CD4-positive, alpha-beta T cell treated with Interleukin-15 for 4 hours (primary cell): ENCODE measurements at regions not wholly inside any gene's neighbourhood (a gene's known extent, or its start where the extent isn't known, plus 50 kb on each side); places are given as distances from the start of the nearest gene placed in this dataset.

Experiments
- DNase-seq: peaks from one replicate; pipeline ENCODE4 v3.0.0-alpha.2; 2020; ENCODE audit warnings: low spot score

DNA sequence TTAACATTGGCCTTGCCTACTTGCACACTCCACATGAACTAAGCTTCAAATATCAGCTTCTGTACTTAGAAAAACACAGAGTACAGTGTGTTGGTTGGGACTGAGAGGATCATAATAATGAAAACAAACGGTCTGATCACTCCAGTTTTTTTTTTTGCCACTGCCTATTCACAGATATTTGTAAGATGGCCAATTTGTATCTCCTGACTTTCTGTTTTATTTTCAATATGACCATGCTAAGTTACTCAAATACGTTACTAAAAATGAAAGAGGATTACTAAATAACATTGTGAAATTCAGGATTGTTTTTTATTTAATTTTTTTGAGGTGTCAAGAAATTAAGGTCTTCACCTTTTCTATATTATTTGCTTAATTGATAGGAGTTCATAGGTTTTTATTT lies 595.1 kb downstream of the TUSC7 start:
- DNase-seq: no peak

DNA sequence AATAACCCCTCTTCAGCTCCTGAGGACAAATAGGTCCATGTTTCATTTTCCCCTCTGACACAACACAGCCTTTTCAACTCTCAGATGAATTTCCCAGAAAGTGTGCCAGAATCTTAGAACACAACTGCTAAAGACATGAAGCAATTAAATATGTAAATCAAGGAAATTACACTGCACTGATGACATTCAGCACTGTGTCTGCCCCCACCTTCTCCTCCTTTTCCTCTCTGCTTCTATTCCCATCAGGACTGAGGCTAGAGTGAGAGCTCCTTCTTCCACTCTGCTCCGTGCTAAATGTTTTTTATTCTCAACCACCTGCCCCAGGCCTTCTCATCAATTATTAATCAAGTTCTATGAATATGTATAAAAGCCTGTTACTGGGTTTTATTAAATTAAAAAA lies 596.1 kb downstream of the TUSC7 start:
- no peak for DNase-seq

- no peak for DNase-seq
Measured at GRCh38 chr3:117306299-117306698, 596.7 kb downstream of the TUSC7 start.

DNA sequence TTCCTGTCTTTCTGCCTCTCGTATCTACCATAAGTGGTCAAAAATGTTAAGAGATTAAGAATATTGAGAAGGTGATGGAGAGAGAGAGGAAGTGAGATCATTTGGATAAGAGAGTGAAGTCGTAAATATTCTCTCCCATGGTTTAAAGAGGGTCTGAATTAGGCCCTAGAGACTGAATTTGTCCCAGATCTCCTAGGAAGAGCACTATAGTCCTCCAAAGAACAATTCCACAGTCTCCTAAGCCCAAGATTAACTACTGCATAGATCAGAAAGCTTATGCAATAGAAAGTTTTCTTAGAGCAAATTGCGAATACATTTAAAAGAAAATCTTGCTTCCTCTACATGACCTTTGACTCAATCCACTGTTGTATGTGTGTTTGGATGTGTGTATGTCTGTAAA lies 598.8 kb downstream of the TUSC7 start:
- DNase-seq: no peak

- DNase-seq: no peak
Measured at GRCh38 chr3:117308756-117309155, 599.2 kb downstream of the TUSC7 start.

DNA sequence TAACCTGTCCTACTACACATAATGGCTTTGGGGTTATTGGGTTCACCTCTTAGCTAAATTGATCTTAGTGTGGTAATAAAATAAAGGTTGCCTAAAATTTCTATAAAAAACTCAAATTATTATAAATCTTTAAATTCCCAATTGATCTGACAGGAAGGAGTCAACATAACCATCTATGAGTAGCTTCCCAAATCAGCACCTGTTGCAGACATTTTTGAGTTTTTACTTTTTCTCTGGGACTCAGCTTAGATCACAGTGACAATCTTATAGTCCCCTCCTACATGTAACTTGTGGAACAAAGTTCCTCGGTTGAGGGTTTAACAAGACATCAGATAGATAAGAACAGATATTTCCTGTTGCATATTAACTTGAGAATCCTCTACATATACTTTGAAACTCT lies 601.0 kb downstream of the TUSC7 start:
- DNase-seq: no peak

DNA sequence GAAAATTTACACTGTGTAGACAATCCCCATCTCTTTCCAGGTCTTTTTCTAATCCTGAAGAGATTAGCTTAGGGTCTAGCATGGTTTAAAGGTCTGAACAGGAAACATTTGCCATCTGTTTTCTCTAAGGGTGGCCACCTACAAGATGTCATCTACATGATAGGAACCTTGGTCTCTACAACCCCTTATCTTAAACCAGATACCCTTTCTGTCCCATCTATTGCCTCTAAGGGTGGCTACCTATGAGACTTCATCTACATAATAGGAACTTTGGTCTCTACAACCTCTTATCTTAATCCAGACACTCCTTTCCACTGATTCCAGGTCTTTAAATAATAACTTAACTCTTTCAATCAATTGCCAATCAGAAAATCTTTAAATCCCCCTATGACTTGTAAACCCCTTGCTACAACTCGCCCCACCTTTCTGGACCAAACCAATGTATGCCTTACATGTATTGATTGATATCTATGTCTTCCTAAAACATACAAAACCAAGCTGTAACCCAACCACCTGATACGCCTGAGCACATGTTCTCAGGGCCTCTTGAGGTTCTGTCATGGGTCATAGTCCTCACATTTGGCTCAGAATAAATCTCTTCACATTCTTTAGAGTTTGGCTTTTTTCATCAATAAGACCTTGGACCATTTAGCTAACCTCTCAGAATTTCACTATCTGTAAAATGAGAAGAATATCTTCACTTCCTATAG lies 605.0 kb downstream of the TUSC7 start:
- DNase-seq: no peak

DNA sequence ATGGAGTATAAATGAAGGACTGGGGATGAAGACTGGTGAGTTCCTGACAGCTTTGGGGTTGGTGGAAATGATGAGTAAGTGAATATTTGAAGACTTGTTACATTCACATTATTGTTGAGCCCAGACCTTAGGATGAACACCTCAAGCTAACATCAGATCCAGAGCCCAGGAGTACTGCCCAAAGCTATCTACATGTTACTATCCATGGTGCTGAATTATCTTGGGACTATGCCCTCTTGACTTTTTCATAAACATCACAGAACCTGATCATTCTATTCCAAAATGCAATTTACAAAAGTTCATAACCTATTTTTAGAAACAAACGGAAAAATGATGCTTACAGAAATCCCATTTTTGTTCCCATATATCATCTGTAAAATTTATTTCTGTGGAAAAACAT lies 613.3 kb downstream of the TUSC7 start:
- no peak for DNase-seq

DNA sequence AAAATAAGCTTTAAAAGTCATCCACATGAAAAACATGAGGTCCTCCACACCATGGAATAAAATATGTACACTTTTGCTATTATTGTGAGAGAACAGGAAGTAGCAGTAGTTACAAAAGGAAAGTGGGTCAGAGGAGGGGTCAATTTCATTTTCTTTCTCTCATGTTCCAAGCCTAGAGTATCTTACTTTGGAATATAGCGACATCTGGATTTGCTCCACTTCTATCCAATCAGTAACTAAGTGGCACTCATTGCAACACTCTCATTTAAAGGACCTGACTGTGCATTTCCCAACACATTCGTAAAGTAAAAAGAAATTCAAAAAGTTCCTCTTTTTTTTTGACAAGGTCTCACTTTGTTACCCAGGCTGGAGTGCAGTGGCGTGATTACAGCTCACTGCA lies 637.3 kb downstream of the TUSC7 start:
- no peak for DNase-seq

GRCh38 chr3:117348884-117349283 lies 639.3 kb downstream of the TUSC7 start:
- DNase-seq: no peak

DNA sequence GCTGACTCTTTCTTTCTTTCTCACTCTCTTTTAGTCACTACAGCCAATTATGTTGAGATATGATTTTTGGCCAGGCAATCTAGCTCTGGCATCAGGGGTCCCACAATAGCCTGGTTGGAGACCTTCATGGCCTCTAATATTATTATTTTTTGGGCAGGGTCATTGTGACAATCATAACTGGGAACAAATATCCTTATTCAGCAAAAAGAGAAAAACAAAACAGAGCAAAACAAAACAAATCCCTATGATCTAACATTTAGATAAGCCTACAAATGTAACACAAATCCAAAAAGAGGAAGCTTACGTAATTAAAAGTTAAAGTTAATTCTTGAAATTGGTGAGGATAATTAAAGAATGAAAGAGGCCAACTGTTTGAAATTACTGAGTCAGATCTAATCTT lies 640.0 kb downstream of the TUSC7 start:
- DNase-seq: no peak

DNA sequence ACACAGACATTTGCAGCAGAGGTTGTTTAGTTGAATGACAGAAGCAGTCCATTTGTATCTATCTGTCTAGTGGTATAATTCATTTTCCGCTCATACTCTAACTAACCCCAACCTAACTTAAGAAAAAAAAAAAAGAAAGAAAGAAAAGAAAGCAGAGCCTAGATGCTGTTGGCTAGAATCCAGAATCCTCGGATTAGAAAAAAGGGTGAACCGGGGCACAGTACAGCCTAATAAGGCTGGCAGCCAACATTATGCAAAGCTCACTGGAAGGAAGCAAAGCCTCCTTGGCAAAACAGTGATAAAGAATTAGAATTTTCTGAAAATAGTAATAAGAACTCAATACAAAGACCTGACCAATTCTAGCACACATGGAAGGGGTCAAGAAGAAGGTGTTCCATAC lies 640.8 kb downstream of the TUSC7 start:
- DNase-seq: no peak

DNA sequence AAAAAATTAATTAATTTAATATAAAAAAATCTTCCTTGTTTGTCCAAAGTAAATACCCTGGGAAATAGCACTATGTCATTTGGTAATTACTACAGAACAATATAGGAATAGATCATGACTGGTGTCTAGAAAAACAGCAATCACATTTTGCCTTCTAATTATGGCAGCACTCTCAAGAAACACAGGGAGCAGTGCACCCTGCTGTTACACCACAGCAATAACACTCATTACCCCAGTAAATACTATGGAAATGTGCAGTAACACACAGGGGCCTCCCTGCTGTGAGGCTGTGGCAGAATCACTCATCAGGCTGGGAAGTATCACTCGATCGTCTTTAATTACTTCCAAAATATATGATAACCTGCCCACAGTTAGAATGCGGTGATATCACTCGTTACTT lies 646.0 kb downstream of the TUSC7 start:
- DNase-seq: no peak

- DNase-seq: no peak
Measured at GRCh38 chr3:117356091-117356705, 646.6 kb downstream of the TUSC7 start.

GRCh38 chr3:117358717-117359314 lies 649.2 kb downstream of the TUSC7 start:
- DNase-seq: no peak

DNA sequence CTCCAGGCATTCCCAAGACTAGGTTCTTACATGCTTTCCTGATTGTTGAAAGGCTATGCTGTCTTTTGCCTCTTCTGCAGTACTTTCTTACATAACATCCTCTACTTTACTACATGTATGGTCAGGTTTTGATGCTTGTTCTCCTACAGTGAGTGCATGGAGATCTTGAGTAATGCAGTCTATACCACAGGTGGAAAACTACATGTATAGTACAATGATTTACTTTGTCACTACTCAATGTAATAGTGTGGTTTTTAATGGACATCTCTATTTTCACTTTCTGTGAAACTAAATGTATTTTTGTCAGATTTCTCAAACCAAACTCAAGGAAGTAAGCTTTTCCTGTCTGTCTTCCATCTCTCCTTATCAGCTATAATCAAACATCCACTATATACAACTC lies 657.0 kb downstream of the TUSC7 start:
- DNase-seq: no peak

GRCh38 chr3:117367861-117368260 lies 658.3 kb downstream of the TUSC7 start:
- no peak for DNase-seq

GRCh38 chr3:117380631-117381030 lies 671.1 kb downstream of the TUSC7 start:
- DNase-seq: no peak

DNA sequence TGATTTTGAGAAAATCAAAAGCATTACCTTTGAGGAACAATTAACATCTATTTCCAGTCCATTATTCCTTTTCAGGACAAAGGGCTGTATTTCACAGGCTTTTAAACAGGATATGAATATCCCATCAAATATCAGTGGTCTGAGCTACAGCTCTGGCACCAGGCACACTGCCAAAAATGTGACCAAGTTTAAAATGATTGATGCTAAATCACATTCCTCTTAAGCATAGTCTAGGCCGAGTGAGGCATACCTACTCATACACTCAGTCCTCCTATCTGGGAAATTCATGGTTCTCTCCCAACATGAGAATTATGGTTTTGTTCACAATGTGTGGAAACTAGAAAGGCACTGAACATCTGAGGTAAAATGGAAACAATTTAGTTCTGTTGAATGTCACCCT lies 683.5 kb downstream of the TUSC7 start:
- no peak for DNase-seq

- DNase-seq: no peak
Measured at GRCh38 chr3:117398141-117398899, 688.7 kb downstream of the TUSC7 start.

- no peak for DNase-seq
Measured at GRCh38 chr3:117399311-117400078, 689.9 kb downstream of the TUSC7 start.

DNA sequence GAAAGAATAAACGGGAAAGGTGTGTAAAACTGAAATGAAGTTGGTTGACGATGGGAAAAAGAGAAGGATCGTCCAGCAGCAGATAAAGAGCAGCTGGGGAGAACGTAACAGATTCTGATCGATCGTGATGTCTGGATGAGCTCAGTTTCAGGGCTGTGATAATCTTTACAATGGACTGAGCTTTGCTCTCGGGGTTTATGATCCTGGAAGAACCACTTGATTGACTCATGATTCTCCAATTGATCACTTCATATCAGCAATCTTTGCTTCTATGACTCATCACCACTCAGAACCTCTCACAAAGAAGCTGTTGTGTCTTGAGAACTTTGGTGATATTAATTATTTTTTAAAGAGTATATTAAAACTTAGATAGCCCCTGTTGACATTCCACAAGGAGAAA lies 690.7 kb downstream of the TUSC7 start:
- no peak for DNase-seq
